ENCODE measurements at regions not wholly inside any gene's neighbourhood (a gene's known extent, or its start where the extent isn't known, plus 50 kb on each side); places are given as distances from the start of the nearest gene placed in this dataset.

GRCh38 chr1:229095325-229095724 lies 175.6 kb upstream of the RAB4A start:
- TF ChIP-seq SP1 (IDR thresholded peaks at IDR 0.05) (no peak), FOXK2 (IDR thresholded peaks at IDR 0.05) (no peak), ZNF384 (IDR thresholded peaks at IDR 0.05) (no peak), L3MBTL2 (conservative IDR thresholded peaks at IDR 0.05) (no peak), TARDBP (IDR thresholded peaks at IDR 0.05) (no peak), FOXA1 (IDR thresholded peaks at IDR 0.05) (no peak), LEF1 (IDR thresholded peaks at IDR 0.05; ENCODE audit: borderline replicate concordance) (no peak), HDGF (IDR thresholded peaks at IDR 0.05; ENCODE audit: borderline replicate concordance) (no peak), ARNT (IDR thresholded peaks at IDR 0.05) (no peak), FOXM1 (IDR thresholded peaks at IDR 0.05; ENCODE audit: borderline replicate concordance) (no peak), ELF4 (IDR thresholded peaks at IDR 0.05) (no peak), BHLHE40 (IDR thresholded peaks at IDR 0.05; ENCODE audit: borderline replicate concordance) (no peak), NFRKB (IDR thresholded peaks at IDR 0.05) (no peak)
- ChIA-PET POLR2A (interaction anchor here (1.1 kb wide), 1 partner anchor 637 kb away, joined by 3 read pairs; no protein-coding TSS in a partner anchor), CTCF (no interaction called here)
- DNase-seq (ENCODE audit: extremely low spot score), result no peak

DNA sequence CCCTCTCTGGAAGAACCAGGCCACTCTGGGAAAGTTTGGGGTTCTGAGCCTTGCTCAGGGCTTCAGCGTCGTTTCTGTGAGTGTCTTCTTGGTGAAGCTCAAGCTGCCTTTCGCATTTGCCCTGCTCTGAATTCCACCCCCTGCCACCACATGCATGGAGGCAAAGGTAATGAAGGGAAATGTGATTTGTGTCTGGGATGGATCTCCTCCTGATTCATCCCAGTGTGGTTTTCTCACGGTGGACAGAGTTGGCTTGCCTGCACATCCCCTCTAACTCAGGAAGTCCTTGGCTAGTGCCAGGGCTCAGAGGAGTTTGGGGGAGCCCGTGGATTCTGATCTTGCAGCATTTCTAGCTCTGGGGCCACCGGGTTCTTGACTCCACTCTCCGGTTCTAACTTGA lies 173.6 kb upstream of the RAB4A start:
- ChIA-PET POLR2A (no interaction called here), CTCF (no interaction called here)
- TF ChIP-seq HDGF (IDR thresholded peaks at IDR 0.05; ENCODE audit: borderline replicate concordance) (no peak), SUZ12 (IDR thresholded peaks at IDR 0.05) (no peak), FOXK2 (IDR thresholded peaks at IDR 0.05) (no peak), NFRKB (IDR thresholded peaks at IDR 0.05) (no peak)
- TF ChIP-seq, protein P1, sequence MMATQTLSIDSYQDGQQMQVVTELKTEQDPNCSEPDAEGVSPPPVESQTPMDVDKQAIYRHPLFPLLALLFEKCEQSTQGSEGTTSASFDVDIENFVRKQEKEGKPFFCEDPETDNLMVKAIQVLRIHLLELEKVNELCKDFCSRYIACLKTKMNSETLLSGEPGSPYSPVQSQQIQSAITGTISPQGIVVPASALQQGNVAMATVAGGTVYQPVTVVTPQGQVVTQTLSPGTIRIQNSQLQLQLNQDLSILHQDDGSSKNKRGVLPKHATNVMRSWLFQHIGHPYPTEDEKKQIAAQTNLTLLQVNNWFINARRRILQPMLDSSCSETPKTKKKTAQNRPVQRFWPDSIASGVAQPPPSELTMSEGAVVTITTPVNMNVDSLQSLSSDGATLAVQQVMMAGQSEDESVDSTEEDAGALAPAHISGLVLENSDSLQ (IDR thresholded peaks at IDR 0.05), result no peak
- DNase-seq (ENCODE audit: extremely low spot score), result no peak

GRCh38 chr1:229098361-229098760 lies 172.6 kb upstream of the RAB4A start:
- ChIA-PET POLR2A (no interaction called here), CTCF (no interaction called here)
- DNase-seq (ENCODE audit: extremely low spot score), result no peak
- no peak for TF ChIP-seq SUZ12 (IDR thresholded peaks at IDR 0.05)
- no peak for TF ChIP-seq SP1 (IDR thresholded peaks at IDR 0.05)
- TF ChIP-seq LEF1 (IDR thresholded peaks at IDR 0.05; ENCODE audit: borderline replicate concordance), result no peak
- TF ChIP-seq CTBP1 (IDR thresholded peaks at IDR 0.05; ENCODE audit: borderline replicate concordance), result no peak
- no peak for TF ChIP-seq BHLHE40 (IDR thresholded peaks at IDR 0.05; ENCODE audit: borderline replicate concordance)
- TF ChIP-seq FOXA1 (IDR thresholded peaks at IDR 0.05), result no peak
- TF ChIP-seq HDGF (IDR thresholded peaks at IDR 0.05; ENCODE audit: borderline replicate concordance), result no peak
- no peak for TF ChIP-seq NFRKB (IDR thresholded peaks at IDR 0.05)
- no peak for TF ChIP-seq FOXK2 (IDR thresholded peaks at IDR 0.05)
- TF ChIP-seq ARNT (IDR thresholded peaks at IDR 0.05), result no peak
- no peak for TF ChIP-seq TARDBP (IDR thresholded peaks at IDR 0.05)
- TF ChIP-seq FOXM1 (IDR thresholded peaks at IDR 0.05; ENCODE audit: borderline replicate concordance), result no peak
- no peak for TF ChIP-seq ZNF384 (IDR thresholded peaks at IDR 0.05)
- no peak for TF ChIP-seq L3MBTL2 (conservative IDR thresholded peaks at IDR 0.05)
- no peak for TF ChIP-seq ELF4 (IDR thresholded peaks at IDR 0.05)
- TF ChIP-seq, protein P1 (IDR thresholded peaks at IDR 0.05), result no peak

DNA sequence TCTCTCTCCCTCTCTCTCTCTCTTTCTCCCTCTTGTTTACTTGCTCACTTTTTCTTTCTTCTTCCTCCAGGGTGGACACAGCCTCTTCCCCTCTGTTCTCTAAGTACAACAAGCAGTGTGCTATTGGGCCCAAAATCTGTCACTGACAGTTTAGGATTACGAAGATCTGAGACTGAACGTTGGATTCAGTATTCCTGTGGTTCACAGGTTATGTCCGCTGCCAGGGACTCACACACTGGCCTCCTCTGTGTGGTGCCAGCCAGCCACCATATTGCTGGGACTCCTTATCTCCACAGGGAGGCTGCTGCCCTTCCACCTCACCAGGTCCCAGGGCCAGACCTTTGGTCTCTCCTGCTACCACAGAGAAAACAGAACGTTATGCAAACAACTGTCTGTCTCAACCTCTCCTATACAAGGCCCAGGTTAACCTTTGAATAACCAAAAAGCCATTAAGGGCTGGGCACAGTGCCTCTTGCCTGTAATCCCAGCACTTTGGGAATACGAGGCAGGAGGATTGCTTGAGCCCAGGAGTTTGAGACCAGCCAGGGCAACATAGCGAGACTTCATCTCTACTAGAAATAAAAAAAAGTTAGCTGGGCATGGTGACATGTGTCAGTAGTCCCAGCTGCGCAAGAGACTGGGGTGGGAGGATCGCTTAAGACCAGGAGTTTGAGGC lies 171.9 kb upstream of the RAB4A start:
- POLR2A ChIA-PET, result no interaction called here
- CTCF ChIA-PET, result interaction anchor here (0.7 kb wide), 1 partner anchor 729 kb away, joined by 4 read pairs; no protein-coding TSS in a partner anchor
- TF ChIP-seq SP1 (IDR thresholded peaks at IDR 0.05), result no peak
- TF ChIP-seq CTBP1 (IDR thresholded peaks at IDR 0.05; ENCODE audit: borderline replicate concordance), result no peak
- no peak for TF ChIP-seq TARDBP (IDR thresholded peaks at IDR 0.05)
- TF ChIP-seq LEF1 (IDR thresholded peaks at IDR 0.05; ENCODE audit: borderline replicate concordance), result no peak
- DNase-seq (ENCODE audit: extremely low spot score), result no peak

DNA sequence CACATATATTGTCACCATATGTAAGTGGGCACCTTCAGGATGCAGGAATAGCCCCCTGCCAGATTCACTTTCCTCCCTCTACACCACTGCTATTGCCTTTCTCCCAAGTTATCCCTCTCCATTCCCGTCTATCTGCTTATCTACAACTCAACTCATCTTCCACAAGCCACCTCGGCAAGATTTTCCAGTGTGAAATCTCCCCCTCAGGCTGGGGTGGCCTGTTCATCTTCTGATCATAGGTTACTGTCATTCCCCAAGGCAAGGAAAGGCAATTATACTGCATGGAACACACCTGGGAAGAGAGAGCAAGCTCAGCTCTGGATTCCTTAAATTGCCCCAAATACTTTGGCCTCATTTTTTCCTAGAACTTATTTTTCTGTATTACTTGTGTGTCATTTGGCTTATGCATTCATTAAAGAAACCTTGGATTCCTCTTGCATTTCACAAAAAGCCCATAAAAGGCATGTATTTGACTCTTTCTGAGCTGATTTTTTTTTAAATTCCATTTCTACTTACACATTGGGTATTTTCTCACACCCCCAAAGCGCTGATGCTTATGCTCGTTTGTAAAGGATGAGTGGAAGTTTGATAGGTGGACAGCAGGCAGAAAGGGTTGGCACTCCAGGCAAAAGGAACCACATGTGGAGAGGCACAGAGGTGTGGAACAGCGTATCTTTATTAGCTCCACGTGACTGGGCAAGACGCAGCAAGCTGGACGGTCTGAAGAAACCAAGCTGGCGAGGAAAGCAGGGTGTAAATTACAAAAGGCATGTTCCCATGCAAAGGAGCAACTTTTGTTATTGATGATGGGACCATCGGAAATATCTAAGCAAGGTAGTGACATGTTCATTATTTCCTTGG lies 169.7 kb upstream of the RAB4A start:
- POLR2A ChIA-PET, result interaction anchor here (0.8 kb wide), 1 partner anchor 215 kb away, joined by 3 read pairs; no protein-coding TSS in a partner anchor
- DNase-seq (ENCODE audit: extremely low spot score), result no peak
- no peak for TF ChIP-seq BHLHE40 (IDR thresholded peaks at IDR 0.05; ENCODE audit: borderline replicate concordance)
- TF ChIP-seq CTBP1 (IDR thresholded peaks at IDR 0.05; ENCODE audit: borderline replicate concordance), result no peak
- no peak for TF ChIP-seq TARDBP (IDR thresholded peaks at IDR 0.05)
- TF ChIP-seq FOXK2 (IDR thresholded peaks at IDR 0.05), result no peak
- TF ChIP-seq FOXM1 (IDR thresholded peaks at IDR 0.05; ENCODE audit: borderline replicate concordance), result no peak
- TF ChIP-seq SUZ12 (IDR thresholded peaks at IDR 0.05), result no peak
- no peak for TF ChIP-seq ARNT (IDR thresholded peaks at IDR 0.05)
- TF ChIP-seq FOXA1 (IDR thresholded peaks at IDR 0.05), result no peak
- no peak for TF ChIP-seq L3MBTL2 (conservative IDR thresholded peaks at IDR 0.05)
- TF ChIP-seq SP1 (IDR thresholded peaks at IDR 0.05), result no peak
- no peak for TF ChIP-seq ELF4 (IDR thresholded peaks at IDR 0.05)
- TF ChIP-seq HDGF (IDR thresholded peaks at IDR 0.05; ENCODE audit: borderline replicate concordance), result no peak
- TF ChIP-seq LEF1 (IDR thresholded peaks at IDR 0.05; ENCODE audit: borderline replicate concordance), result no peak
- no peak for TF ChIP-seq NFRKB (IDR thresholded peaks at IDR 0.05)
- TF ChIP-seq, protein P1 (IDR thresholded peaks at IDR 0.05), result no peak
- TF ChIP-seq ZNF384 (IDR thresholded peaks at IDR 0.05), result no peak
- CTCF ChIA-PET, result no interaction called here
